Caco-2 (cell line): ENCODE measurements at regions not wholly inside any gene's neighbourhood (a gene's known extent, or its start where the extent isn't known, plus 50 kb on each side); places are given as distances from the start of the nearest gene placed in this dataset.

Experiments used
- BruUV-seq: library from RNA; stranded (reverse); fragments of 400-500 nt; replicated peaks from 2 replicates; lab custom pipeline; 2021; lab: Mats Ljungman, UMichigan
- CTCF ChIA-PET: fragments of 300-600 bp; sonication (Branson Sonifier 250); formaldehyde crosslinking; loops from one replicate; lab custom pipeline; 2022; ENCODE audit warnings: antibody characterized with exemption; lab: Charles Lee
- POLR2A ChIA-PET: fragments of 300-600 bp; sonication (Branson Sonifier 250); formaldehyde crosslinking; loops from one replicate; lab custom pipeline; 2022; ENCODE audit warnings: antibody characterized with exemption; lab: Charles Lee
- DNase-seq, 2 experiments: peaks; one replicate each; pipeline versions ENCODE4 v3.0.0 to v3.0.0-alpha.2; 2020 to 2022
- H3K27me3 ChIP-seq: replicated peaks from 2 replicates; pipeline ENCODE4 v1.6.0; 2011; ENCODE audit warnings: low read length; ENCODE audit not compliant: control insufficient read depth, insufficient read depth
- H3K36me3 ChIP-seq: 2 replicates; pipeline ENCODE4 v1.5.1; 2011; ENCODE audit warnings: low read length; ENCODE audit not compliant: control insufficient read depth, insufficient read depth
- H3K4me1 ChIP-seq: fragments of 250-450 bp; sonication (Bioruptor Pico); 2 replicates; pipeline ENCODE4 v1.5.1; 2020; ENCODE audit warnings: mild to moderate bottlenecking
- H3K4me3 ChIP-seq: 2 replicates; pipeline ENCODE4 v1.5.1; 2011; ENCODE audit warnings: low read depth, mild to moderate bottlenecking, control low read depth, low read length
- H3K9me3 ChIP-seq: fragments of 250-450 bp; sonication (Bioruptor Pico); 2 replicates; pipeline ENCODE4 v1.5.1; 2020; ENCODE audit warnings: mild to moderate bottlenecking, moderate library complexity
- H3K27ac Mint-ChIP-seq: one replicate; pipeline ENCODE4 v1.8.0; 2022; ENCODE audit warnings: mixed read lengths; ENCODE audit not compliant: unreplicated experiment
- H3K27me3 Mint-ChIP-seq: one replicate; pipeline ENCODE4 v1.8.0; 2022; ENCODE audit warnings: mixed read lengths; ENCODE audit not compliant: insufficient read depth, unreplicated experiment
- H3K36me3 Mint-ChIP-seq: one replicate; pipeline ENCODE4 v1.8.0; 2022; ENCODE audit warnings: mild to moderate bottlenecking, mixed read lengths; ENCODE audit not compliant: insufficient read depth, unreplicated experiment
- H3K4me1 Mint-ChIP-seq: one replicate; pipeline ENCODE4 v1.8.0; 2022; ENCODE audit warnings: low read depth, mixed read lengths; ENCODE audit not compliant: unreplicated experiment
- H3K4me3 Mint-ChIP-seq: one replicate; pipeline ENCODE4 v1.8.0; 2022; ENCODE audit warnings: mild to moderate bottlenecking, moderate library complexity, mixed read lengths; ENCODE audit not compliant: unreplicated experiment
- H3K9me3 Mint-ChIP-seq: one replicate; pipeline ENCODE4 v1.8.0; 2022; ENCODE audit warnings: mixed read lengths; ENCODE audit not compliant: unreplicated experiment
- CTCF ChIP-seq, 2 experiments: fragments of 200-600 bp in 1 of 2; IDR thresholded peaks; 1 replicate in 1 of 2; 2 replicates in 1 of 2; pipeline versions ENCODE4 v1.5.1 to v1.8.0; 2011 to 2022; ENCODE audit warnings: antibody characterized with exemption in 1 of 2, control low read depth in 1 of 2, inconsistent platforms in 1 of 2, low read depth in 1 of 2, low read length in 1 of 2, mild to moderate bottlenecking in 1 of 2, moderate library complexity in 1 of 2; ENCODE audit not compliant: insufficient read depth in 1 of 2, severe bottlenecking in 1 of 2, unreplicated experiment in 1 of 2
- intact Hi-C: fragments of 100-400 bp; cut with micrococcal nuclease; formaldehyde crosslinking; loops from one replicate; pipeline ENCODE4 v1.10.0; 2022; ENCODE audit not compliant: unreplicated experiment

- no peaks in the 10 kb centered on the region for H3K36me3 Mint-ChIP-seq
- BruUV-seq, result no TSS peak
- Histone ChIP-seq H3K36me3 (no peaks in the 10 kb centered on the region), H3K27me3 (no peaks in the 10 kb centered on the region), H3K9me3 (no peaks in the 10 kb centered on the region), H3K4me3 (no peak overlapping the region), H3K4me1 (peaks cover 5% of the 10 kb centered on the region; the same call in 1 of the 2 replicates)
- TF ChIP-seq CTCF (IDR thresholded peaks at IDR 0.05; ENCODE audit: insufficient read depth in 1 of 2, low read depth in 1 of 2, low read length in 1 of 2, severe bottlenecking in 1 of 2, unreplicated experiment in 1 of 2), result no peak
- intact Hi-C loops, result loop anchor here (1.0 kb wide), 1 partner anchor 84 kb away; no protein-coding TSS in a partner anchor
- H3K27ac Mint-ChIP-seq, result no peak overlapping the region
- no peak overlapping the region for H3K4me3 Mint-ChIP-seq
- DNase-seq, result peak in 1 of 2 experiments; percentile 24
- no peaks in the 10 kb centered on the region for H3K4me1 Mint-ChIP-seq
- CTCF ChIA-PET, result no interaction called here
- no peaks in the 10 kb centered on the region for H3K27me3 Mint-ChIP-seq
- H3K9me3 Mint-ChIP-seq, result no peaks in the 10 kb centered on the region
- POLR2A ChIA-PET, result no interaction called here
Observed at GRCh38 chr2:76256458-76257088, 545.9 kb upstream of the GCFC2 start.

DNA sequence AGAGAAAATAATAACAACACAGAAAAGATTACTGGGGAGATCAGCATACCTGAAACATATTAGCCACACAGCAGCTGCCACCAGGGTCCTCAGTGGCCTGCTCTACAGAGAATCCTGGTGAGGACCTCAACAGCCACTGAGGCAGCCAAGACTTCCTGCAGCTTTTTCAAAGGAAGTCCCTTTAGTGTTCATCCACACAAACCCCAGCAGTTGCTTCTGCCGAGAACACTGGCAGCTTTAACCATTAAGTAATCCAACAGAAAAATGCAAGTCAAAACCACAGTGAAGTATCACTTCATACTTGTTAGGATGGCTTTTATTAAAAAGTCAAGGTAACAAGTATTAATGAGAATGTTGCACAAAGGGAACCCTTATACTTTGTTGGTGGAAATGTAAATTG is 542.0 kb upstream of the GCFC2 start:
- Histone ChIP-seq H3K4me3 (no peak overlapping the region), H3K4me1 (peaks cover 5% of the 10 kb centered on the region; the same call in 1 of the 2 replicates), H3K27me3 (no peaks in the 10 kb centered on the region), H3K9me3 (no peaks in the 10 kb centered on the region), H3K36me3 (no peaks in the 10 kb centered on the region)
- Mint-ChIP-seq H3K4me3 (no peak overlapping the region), H3K4me1 (no peaks in the 10 kb centered on the region), H3K27me3 (no peaks in the 10 kb centered on the region), H3K36me3 (no peaks in the 10 kb centered on the region), H3K27ac (no peak overlapping the region), H3K9me3 (no peaks in the 10 kb centered on the region)
- ChIA-PET CTCF (no interaction called here), POLR2A (no interaction called here)
- BruUV-seq, result no TSS peak
- intact Hi-C loops, result no loop called here
- DNase-seq, result no peak
- no peak for TF ChIP-seq CTCF (IDR thresholded peaks at IDR 0.05; ENCODE audit: insufficient read depth in 1 of 2, low read depth in 1 of 2, low read length in 1 of 2, severe bottlenecking in 1 of 2, unreplicated experiment in 1 of 2)

DNA sequence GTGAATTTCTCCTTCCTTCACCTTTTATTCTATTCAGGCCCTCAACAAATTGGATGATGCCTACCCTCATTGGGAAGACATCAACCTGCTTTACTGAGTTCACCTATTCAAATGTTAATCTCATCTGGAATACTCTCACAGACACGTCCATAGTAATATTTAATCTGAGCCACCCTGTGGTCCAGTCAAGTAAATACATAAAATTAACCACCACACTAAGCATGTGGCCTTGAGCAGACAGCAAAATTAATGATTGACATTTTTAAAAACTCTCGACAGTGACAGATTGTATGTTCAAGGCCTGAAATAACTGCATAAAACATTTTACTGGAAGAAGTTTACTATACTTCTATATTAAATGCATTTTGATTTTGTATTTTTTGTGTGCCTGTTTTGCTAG is 540.6 kb upstream of the GCFC2 start:
- Histone ChIP-seq H3K4me3 (no peak overlapping the region), H3K27me3 (no peaks in the 10 kb centered on the region), H3K36me3 (no peaks in the 10 kb centered on the region), H3K9me3 (no peaks in the 10 kb centered on the region), H3K4me1 (0 out of 2 replicates have a peak, but pooled peaks cover under 1% of the 10 kb centered on the region)
- BruUV-seq, result no TSS peak
- no peaks in the 10 kb centered on the region for H3K36me3 Mint-ChIP-seq
- H3K4me1 Mint-ChIP-seq, result no peaks in the 10 kb centered on the region
- no peaks in the 10 kb centered on the region for H3K9me3 Mint-ChIP-seq
- H3K4me3 Mint-ChIP-seq, result no peak overlapping the region
- CTCF ChIA-PET, result no interaction called here
- DNase-seq, result no peak
- intact Hi-C loops, result no loop called here
- no peak for TF ChIP-seq CTCF (IDR thresholded peaks at IDR 0.05; ENCODE audit: insufficient read depth in 1 of 2, low read depth in 1 of 2, low read length in 1 of 2, severe bottlenecking in 1 of 2, unreplicated experiment in 1 of 2)
- POLR2A ChIA-PET, result no interaction called here
- H3K27ac Mint-ChIP-seq, result no peak overlapping the region
- H3K27me3 Mint-ChIP-seq, result no peaks in the 10 kb centered on the region
